ENCODE measurements at regions not wholly inside any gene's neighbourhood (a gene's known extent, or its start where the extent isn't known, plus 50 kb on each side); places are given as distances from the start of the nearest gene placed in this dataset.

DNA sequence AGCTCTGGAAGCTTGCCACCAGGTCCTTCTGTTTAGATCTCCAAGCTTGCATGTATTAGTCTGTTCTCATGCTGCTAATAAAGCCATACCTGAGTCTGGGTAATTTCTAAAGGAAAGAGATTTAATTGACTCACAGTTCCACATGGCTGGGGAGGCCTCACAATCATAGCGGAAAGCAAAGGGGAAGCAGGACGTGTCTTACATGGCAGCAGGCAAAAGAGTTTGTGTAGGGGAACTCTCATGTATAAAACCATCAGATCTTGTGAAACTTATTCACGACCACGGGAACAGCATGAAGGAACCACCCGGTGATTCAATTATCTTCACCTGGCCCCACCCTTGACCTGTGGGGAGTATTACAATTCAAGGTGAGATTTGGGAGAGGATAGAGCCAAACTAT, 147.0 kb upstream of the PROK2 start:
- TF ChIP-seq RAD21 (IDR thresholded peaks at IDR 0.05; ENCODE audit: low read length) (no peak), NFE2L2 (IDR thresholded peaks at IDR 0.05; ENCODE audit: low read depth, low read length) (no peak), BHLHE40 (IDR thresholded peaks at IDR 0.05; ENCODE audit: low read depth, low read length) (no peak), POLR2A (IDR thresholded peaks at IDR 0.05; ENCODE audit: low read depth, low read length) (no peak), RFX5 (IDR thresholded peaks at IDR 0.05; ENCODE audit: low read depth, low read length) (no peak), CEBPB (IDR thresholded peaks at IDR 0.05; ENCODE audit: low read depth, low read length) (no peak), RCOR1 (IDR thresholded peaks at IDR 0.05; ENCODE audit: insufficient replicate concordance, low read length) (no peak), MXI1 (IDR thresholded peaks at IDR 0.05; ENCODE audit: borderline replicate concordance, low read depth, low read length) (no peak)
- TF ChIP-seq, protein P1, sequence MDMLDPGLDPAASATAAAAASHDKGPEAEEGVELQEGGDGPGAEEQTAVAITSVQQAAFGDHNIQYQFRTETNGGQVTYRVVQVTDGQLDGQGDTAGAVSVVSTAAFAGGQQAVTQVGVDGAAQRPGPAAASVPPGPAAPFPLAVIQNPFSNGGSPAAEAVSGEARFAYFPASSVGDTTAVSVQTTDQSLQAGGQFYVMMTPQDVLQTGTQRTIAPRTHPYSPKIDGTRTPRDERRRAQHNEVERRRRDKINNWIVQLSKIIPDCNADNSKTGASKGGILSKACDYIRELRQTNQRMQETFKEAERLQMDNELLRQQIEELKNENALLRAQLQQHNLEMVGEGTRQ (IDR thresholded peaks at IDR 0.05; ENCODE audit: low read depth, low read length), result no peak
- TF ChIP-seq, protein P2, sequence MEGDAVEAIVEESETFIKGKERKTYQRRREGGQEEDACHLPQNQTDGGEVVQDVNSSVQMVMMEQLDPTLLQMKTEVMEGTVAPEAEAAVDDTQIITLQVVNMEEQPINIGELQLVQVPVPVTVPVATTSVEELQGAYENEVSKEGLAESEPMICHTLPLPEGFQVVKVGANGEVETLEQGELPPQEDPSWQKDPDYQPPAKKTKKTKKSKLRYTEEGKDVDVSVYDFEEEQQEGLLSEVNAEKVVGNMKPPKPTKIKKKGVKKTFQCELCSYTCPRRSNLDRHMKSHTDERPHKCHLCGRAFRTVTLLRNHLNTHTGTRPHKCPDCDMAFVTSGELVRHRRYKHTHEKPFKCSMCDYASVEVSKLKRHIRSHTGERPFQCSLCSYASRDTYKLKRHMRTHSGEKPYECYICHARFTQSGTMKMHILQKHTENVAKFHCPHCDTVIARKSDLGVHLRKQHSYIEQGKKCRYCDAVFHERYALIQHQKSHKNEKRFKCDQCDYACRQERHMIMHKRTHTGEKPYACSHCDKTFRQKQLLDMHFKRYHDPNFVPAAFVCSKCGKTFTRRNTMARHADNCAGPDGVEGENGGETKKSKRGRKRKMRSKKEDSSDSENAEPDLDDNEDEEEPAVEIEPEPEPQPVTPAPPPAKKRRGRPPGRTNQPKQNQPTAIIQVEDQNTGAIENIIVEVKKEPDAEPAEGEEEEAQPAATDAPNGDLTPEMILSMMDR (conservative IDR thresholded peaks at IDR 0.05; ENCODE audit: low read depth, low read length), result no peak
- intact Hi-C loops (cut with micrococcal nuclease) (no loop called here), dilution Hi-C loops (cut with HindIII; ENCODE audit: low sequenced_read_pairs, unreplicated experiment) (no loop called here), in situ Hi-C loops (cut with MboI; ENCODE audit: low sequenced_read_pairs) (no loop called here)
- H3K4me3 ChIP-seq (ENCODE audit: insufficient read depth, low read depth, low read length), result no peak overlapping the region
- H3K56ac ChIP-seq (ENCODE audit: extremely low read depth, insufficient read depth, low read length), result no peak overlapping the region
- no peak overlapping the region for H3K18ac ChIP-seq (ENCODE audit: low read depth, low read length)
- H2BK120ac ChIP-seq (ENCODE audit: low read depth, low read length), result no peak overlapping the region
- BruUV-seq (replicated peaks), result no TSS peak
- no peak overlapping the region for H3K23ac ChIP-seq (ENCODE audit: low read depth, low read length)
- no peak overlapping the region for H2AFZ ChIP-seq (replicated peaks; ENCODE audit: low read length, poor library complexity)
- no peak overlapping the region for H2AK9ac ChIP-seq (replicated peaks; ENCODE audit: low read depth, low read length, poor library complexity)
- POLR2A ChIA-PET (ENCODE audit: unreplicated experiment), result no interaction called here
- H2BK5ac ChIP-seq (ENCODE audit: low read depth, low read length, poor library complexity, severe bottlenecking), result no peak overlapping the region
- CTCF ChIA-PET, result no interaction called here
- H3K27ac ChIP-seq (ENCODE audit: insufficient read depth, low read length), result no peak overlapping the region
- no peak overlapping the region for H4K8ac ChIP-seq (ENCODE audit: low read depth in 2 of 2, low read length in 2 of 2)
- H2BK20ac ChIP-seq (ENCODE audit: low read depth, low read length), result no peak overlapping the region
- H4K91ac ChIP-seq (ENCODE audit: insufficient read depth, low read depth, low read length), result no peak overlapping the region
- no peak overlapping the region for H3K14ac ChIP-seq (replicated peaks; ENCODE audit: low read depth, low read length)
- no peak overlapping the region for H2AK5ac ChIP-seq (ENCODE audit: low read depth, low read length)
- H3K4me1 ChIP-seq (ENCODE audit: control insufficient read depth, insufficient read depth, low read length), result no peaks in the 10 kb centered on the region
- H3K9me1 ChIP-seq (ENCODE audit: insufficient read depth, low read length), result no peaks in the 10 kb centered on the region
- no CpG with 5 or more reads among the region's 5 CpGs for WGBS, 2 experiments (ENCODE audit: extremely low coverage in 2 of 2, insufficient read length in 1 of 2)
- no peak for DNase-seq
- peaks cover 11% of the 10 kb centered on the region for H3K27me3 ChIP-seq (ENCODE audit: control insufficient read depth, insufficient read depth, low read length)
- no peak for ATAC-seq (ENCODE audit: low read depth)
- no peaks in the 10 kb centered on the region for H3K79me1 ChIP-seq (ENCODE audit: low read depth in 1 of 2, low read length in 2 of 2)
- no peaks in the 10 kb centered on the region for H4K20me1 ChIP-seq (ENCODE audit: insufficient read depth, low read length)
- H3K4me2 ChIP-seq (ENCODE audit: low read depth, low read length), result no peak overlapping the region
- no peak overlapping the region for H3K4ac ChIP-seq (ENCODE audit: low read depth, low read length)
- H4K5ac ChIP-seq (ENCODE audit: low read depth, low read length), result no peak overlapping the region
- no peak overlapping the region for H2BK15ac ChIP-seq (ENCODE audit: low read depth, low read length)
- H3K9ac ChIP-seq (ENCODE audit: low read depth, low read length), result no peak overlapping the region
- no peaks in the 10 kb centered on the region for H3K9me3 ChIP-seq (ENCODE audit: control insufficient read depth, insufficient read depth, low read length)
- H3K36me3 ChIP-seq (ENCODE audit: control insufficient read depth, insufficient read depth, low read length), result no peaks in the 10 kb centered on the region

Measured in IMR-90 (cell line).